Stomach (tissue), 8 donors: ENCODE measurements at regions not wholly inside any gene's neighbourhood (a gene's known extent, or its start where the extent isn't known, plus 50 kb on each side); places are given as distances from the start of the nearest gene placed in this dataset.

ENCODE experiments used
- DNase-seq, 2 donors: peaks; one replicate each; pipeline versions ENCODE4 v3.0.0 to v3.0.0-alpha.2; 2013 to 2019
- H3K27ac ChIP-seq, 5 donors: fragments of 200-600 bp in 4 of 5; sonication (generic) in 4 of 5; one replicate each; pipeline ENCODE4 v1.5.1; 2013 to 2019; ENCODE audit warnings: mild to moderate bottlenecking in 1 of 5, moderate library complexity in 1 of 5
- H3K27me3 ChIP-seq, 3 donors: fragments of 200-600 bp; sonication (generic); one replicate each; pipeline ENCODE4 v1.5.1; 2017 to 2019; ENCODE audit warnings: mixed run types in 1 of 3
- H3K36me3 ChIP-seq, 4 donors: fragments of 200-600 bp; sonication (generic); 1 replicate in 3 of 4; 2 replicates in 1 of 4; pipeline ENCODE4 v1.5.1; 2016 to 2019
- H3K4me1 ChIP-seq, 4 donors: fragments of 200-600 bp; sonication (generic); one replicate each; pipeline ENCODE4 v1.5.1; 2016 to 2019
- H3K4me3 ChIP-seq, 4 donors: fragments of 200-600 bp; sonication (generic) in 3 of 4; one replicate each; pipeline ENCODE4 v1.5.1; 2016 to 2019; ENCODE audit warnings: mild to moderate bottlenecking in 1 of 4
- H3K9me3 ChIP-seq, 4 donors: fragments of 200-600 bp; sonication (generic); one replicate each; pipeline ENCODE4 v1.5.1; 2016 to 2019
- EP300 ChIP-seq: sonication (generic); formaldehyde crosslinking; IDR thresholded peaks from one replicate; pipeline ENCODE4 v1.6.1; 2017; ENCODE audit warnings: antibody characterized with exemption
- POLR2A ChIP-seq, 4 donors: fragments of 450-650 bp; IDR thresholded peaks; one replicate each; pipeline ENCODE4 v1.6.1; 2016; ENCODE audit warnings: antibody characterized with exemption in 4 of 4, control low read depth in 2 of 4, mild to moderate bottlenecking in 1 of 4, moderate library complexity in 1 of 4
- POLR2AphosphoS5 ChIP-seq, 3 donors: sonication (generic); formaldehyde crosslinking; IDR thresholded peaks; one replicate each; pipeline ENCODE4 v1.6.1; 2016; ENCODE audit warnings: antibody characterized with exemption in 3 of 3
- WGBS, 5 donors: extraction: QIAGEN DNeasy Blood & Tissue Kit in 3 of 5; methylation state at CpG; one replicate each; pipeline versions ENCODE4 v1.1.5 to v1.1.7; 2013 to 2018; 5-methylcytosine and 5-hydroxymethylcytosine counted together
- intact Hi-C: fragments of 100-400 bp; cut with DNase I; formaldehyde crosslinking; loops from one replicate; pipeline ENCODE4 v1.15.1; 2023; ENCODE audit warnings: low total_unique reads
- TF ChIP-seq, protein P1 (sequence below), 7 experiments: fragments of 450-650 bp in 4 of 7; fragments of 200-600 bp in 3 of 7; sonication (generic) in 3 of 7; IDR thresholded peaks; one replicate each; pipeline ENCODE4 v1.5.1; 2016 to 2019; ENCODE audit warnings: antibody characterized with exemption in 7 of 7, control low read depth in 2 of 7, mild to moderate bottlenecking in 1 of 7
- donor health status: healthy with polysubstance abuse.
- donor health status: Bipolar disorder and iron deficiency.
- donor health status: healthy.

DNA sequence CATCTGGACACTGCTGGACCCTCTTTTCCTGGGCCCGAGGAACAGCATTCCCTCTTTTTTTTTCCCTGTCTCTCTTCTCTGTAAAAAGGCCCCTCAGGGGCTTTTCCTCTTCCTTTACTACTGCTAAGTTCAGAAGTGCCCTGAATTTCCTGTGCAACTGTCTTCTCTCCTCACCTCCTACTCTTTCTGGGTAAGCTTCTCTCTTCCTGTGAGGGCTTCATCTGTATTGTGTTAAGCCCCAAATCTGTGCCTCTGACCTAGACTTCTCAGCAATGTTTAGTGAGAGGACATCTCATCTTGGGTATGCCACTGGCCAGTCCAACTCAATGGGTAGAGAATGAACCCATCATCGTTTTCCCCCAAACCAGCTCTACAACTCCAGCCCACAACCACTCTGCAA is 174.2 kb downstream of the PTEN start:
- 65 to 81% (median 68%) methylated on average over 2 of the region's 2 CpGs for WGBS, 5 donors
- TF ChIP-seq POLR2A (IDR thresholded peaks at IDR 0.05) (no peak), POLR2AphosphoS5 (IDR thresholded peaks at IDR 0.05) (no peak), EP300 (no peak)
- TF ChIP-seq, protein P1, sequence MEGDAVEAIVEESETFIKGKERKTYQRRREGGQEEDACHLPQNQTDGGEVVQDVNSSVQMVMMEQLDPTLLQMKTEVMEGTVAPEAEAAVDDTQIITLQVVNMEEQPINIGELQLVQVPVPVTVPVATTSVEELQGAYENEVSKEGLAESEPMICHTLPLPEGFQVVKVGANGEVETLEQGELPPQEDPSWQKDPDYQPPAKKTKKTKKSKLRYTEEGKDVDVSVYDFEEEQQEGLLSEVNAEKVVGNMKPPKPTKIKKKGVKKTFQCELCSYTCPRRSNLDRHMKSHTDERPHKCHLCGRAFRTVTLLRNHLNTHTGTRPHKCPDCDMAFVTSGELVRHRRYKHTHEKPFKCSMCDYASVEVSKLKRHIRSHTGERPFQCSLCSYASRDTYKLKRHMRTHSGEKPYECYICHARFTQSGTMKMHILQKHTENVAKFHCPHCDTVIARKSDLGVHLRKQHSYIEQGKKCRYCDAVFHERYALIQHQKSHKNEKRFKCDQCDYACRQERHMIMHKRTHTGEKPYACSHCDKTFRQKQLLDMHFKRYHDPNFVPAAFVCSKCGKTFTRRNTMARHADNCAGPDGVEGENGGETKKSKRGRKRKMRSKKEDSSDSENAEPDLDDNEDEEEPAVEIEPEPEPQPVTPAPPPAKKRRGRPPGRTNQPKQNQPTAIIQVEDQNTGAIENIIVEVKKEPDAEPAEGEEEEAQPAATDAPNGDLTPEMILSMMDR (IDR thresholded peaks at IDR 0.05) = no peak
- H3K27ac ChIP-seq = no peak overlapping the region
- intact Hi-C loops = no loop called here
- H3K27me3 ChIP-seq = no peaks in the 10 kb centered on the region
- DNase-seq = no peak
- no peak overlapping the region for H3K4me3 ChIP-seq
- peaks cover 11 to 24% (median 16%) of the 10 kb centered on the region in 4 donors for H3K4me1 ChIP-seq
- H3K9me3 ChIP-seq = no peaks in the 10 kb centered on the region
- no peaks in the 10 kb centered on the region for H3K36me3 ChIP-seq

DNA sequence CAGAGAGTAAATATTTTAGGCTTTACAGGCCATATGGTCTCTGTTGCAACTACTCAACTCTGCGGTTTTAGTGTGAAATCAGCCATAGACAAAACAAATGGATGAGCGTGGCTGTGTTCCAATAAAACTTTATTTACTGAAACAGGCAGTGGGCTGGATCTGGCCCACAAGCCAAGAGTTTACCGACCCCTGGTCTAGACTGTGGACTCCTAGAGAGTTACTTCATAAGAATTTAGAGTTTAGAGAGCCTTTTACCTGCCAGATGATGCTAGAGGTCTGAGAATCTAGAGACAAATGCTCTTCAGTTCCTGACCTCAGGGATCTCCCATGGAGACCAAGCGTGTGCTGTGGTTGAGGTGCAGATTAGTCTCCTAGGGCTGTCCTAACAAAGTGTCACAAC is 174.8 kb downstream of the PTEN start:
- Histone ChIP-seq H3K36me3 (no peaks in the 10 kb centered on the region), H3K4me3 (no peak overlapping the region), H3K9me3 (no peaks in the 10 kb centered on the region), H3K27ac (no peak overlapping the region), H3K27me3 (no peaks in the 10 kb centered on the region), H3K4me1 (peaks cover 11 to 30% (median 18%) of the 10 kb centered on the region in 4 donors)
- DNase-seq = peak in 1 of 2 donors; percentile 34
- no peak for TF ChIP-seq EP300
- no peak for TF ChIP-seq POLR2A (IDR thresholded peaks at IDR 0.05)
- TF ChIP-seq, protein P1 (IDR thresholded peaks at IDR 0.05) = no peak
- no peak for TF ChIP-seq POLR2AphosphoS5 (IDR thresholded peaks at IDR 0.05)
- 72 to 79% (median 74%) methylated on average over 4 of the region's 4 CpGs for WGBS, 5 donors
- intact Hi-C loops = no loop called here

DNA sequence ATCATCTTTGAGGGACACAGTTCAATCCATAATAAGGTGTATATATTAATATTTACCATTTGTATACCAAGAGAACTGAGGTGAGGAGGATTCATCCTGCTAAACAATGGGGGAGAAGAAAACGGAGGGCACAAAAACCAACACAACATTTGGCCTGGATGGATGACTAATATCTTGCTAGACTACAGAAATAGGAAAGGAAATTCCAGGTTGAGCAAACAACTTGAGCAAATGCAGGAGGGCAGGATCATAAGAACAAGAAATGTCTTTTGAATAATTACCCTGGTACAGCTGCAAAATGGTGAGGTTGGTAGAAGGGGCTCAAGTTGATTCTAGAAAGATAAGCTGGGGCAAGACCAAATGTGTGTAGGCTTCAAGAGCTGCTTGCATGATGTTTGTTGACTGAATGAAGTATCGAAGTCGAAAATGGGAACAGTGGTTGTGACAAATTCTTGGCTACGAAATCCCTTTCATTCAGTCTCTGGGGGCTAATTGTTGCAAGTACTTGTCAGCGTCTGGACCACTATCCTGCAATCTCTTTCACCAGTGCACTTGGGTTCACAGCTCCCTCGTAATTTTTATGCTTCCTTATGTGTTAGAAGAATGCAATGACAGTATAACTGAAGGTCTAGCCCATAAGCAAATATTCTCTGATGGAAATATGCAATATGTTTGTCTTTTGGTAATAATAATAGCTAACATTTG is 176.2 kb downstream of the PTEN start:
- intact Hi-C loops = no loop called here
- Histone ChIP-seq H3K4me1 (peaks cover 11 to 32% (median 18%) of the 10 kb centered on the region in 4 donors), H3K36me3 (no peaks in the 10 kb centered on the region), H3K9me3 (no peaks in the 10 kb centered on the region), H3K27me3 (no peaks in the 10 kb centered on the region), H3K27ac (no peak overlapping the region), H3K4me3 (no peak overlapping the region)
- no peak for DNase-seq
- whole genome bisulfite sequencing, 5 donors = 74 to 84% (median 76%) methylated on average over 6 of the region's 6 CpGs
- TF ChIP-seq, protein P1 (IDR thresholded peaks at IDR 0.05) = no peak
- TF ChIP-seq POLR2A (IDR thresholded peaks at IDR 0.05) = no peak
- TF ChIP-seq EP300 = no peak
- TF ChIP-seq POLR2AphosphoS5 (IDR thresholded peaks at IDR 0.05) = no peak

DNA sequence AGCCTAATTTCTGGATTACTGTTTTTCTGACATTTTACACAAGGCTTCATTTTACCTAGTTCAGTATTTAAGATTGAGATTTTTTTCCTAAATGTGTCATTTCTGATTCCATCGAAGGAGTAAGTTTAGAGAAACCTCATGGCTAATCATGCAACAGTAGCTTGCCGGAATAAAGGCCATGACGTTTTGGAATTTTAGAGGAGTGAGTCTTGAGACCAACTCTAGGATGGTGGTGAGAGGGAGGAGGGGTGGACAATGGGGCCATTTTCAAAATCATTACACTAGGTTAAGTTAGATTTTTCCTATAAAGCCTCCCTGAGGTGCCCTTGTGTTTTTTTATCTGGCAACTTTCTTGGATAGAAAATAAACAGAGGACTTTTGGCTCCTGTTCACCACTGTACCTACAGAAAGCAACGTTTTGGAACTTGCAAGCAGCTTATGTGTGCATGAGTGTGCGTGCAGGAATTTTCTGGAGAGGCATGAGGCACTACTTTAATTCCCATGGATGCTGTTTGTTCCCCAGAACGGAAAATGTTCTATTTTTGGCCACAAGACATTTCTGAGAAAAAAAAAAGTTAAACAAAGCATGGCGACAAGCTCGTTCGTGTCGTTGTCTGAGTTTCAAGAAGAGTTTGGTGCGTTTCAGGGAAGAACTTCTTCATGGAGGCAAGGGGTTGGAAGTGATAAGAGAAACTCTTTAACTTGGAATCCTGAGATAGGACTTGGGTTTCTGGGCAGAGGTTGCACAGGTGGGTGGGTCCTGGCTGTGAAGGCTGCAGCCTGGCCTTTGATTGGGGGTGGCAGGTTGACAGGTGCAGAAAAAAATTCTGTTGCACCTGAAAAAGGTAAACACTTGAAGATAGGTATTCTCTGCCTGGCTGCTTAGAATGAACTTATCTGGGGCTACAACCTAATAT is 178.1 kb downstream of the PTEN start:
- Histone ChIP-seq H3K27me3 (no peaks in the 10 kb centered on the region), H3K4me3 (no peak overlapping the region), H3K9me3 (no peaks in the 10 kb centered on the region), H3K27ac (peak overlapping the region; percentile 35 to 80 (median 47)), H3K4me1 (peaks cover 11 to 32% (median 18%) of the 10 kb centered on the region in 4 donors), H3K36me3 (no peaks in the 10 kb centered on the region)
- 25 to 39% (median 34%) methylated on average over 11 of the region's 11 CpGs for WGBS, 5 donors
- peak in 1 of 2 donors; percentile 51 for DNase-seq
- intact Hi-C loops = no loop called here
- TF ChIP-seq, protein P1 (IDR thresholded peaks at IDR 0.05) = no peak
- TF ChIP-seq EP300 = no peak
- no peak for TF ChIP-seq POLR2A (IDR thresholded peaks at IDR 0.05)
- TF ChIP-seq POLR2AphosphoS5 (IDR thresholded peaks at IDR 0.05) = no peak
